ENCODE measurements at regions not wholly inside any gene's neighbourhood (a gene's known extent, or its start where the extent isn't known, plus 50 kb on each side); places are given as distances from the start of the nearest gene placed in this dataset.
"Not testable (repeated sequence)": the region's sequence is repeated elsewhere in the genome, so short reads cannot be mapped to it uniquely, and the experiment has no call there.

GRCh38 chr14:37786114-37786625 lies 190.7 kb downstream of the TTC6 start:
- DNase-seq (ENCODE audit: low read depth): not testable (repeated sequence)

DNA sequence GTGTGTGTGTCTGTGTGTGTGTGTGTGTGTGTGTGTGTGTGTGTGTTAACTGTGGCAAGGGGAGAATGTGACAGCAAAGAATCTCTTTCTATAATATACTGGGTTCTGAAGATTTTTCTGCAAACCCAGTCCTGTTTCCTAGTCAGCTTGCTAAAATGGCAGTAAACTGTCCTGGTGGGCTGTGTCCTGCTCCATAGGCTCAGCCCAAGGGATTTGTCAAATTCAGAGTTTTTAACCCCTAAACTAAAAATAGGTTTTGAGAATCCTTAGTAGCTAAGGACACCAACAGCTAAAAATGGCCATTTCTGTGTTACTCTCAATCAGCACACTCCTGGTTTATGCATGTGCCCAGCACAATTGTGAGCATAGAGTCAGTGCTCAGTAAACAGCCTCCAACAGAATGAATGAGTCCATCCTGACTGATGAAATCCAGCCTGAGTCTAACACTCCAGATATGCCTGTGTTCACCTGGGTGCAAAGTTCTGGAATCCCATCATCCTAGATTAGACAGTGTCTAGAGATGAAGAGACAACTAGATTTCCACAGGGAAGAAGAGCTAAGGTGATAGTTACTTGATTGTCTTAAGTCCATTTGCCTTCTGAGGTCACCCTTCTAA lies 192.6 kb downstream of the TTC6 start:
- DNase-seq (ENCODE audit: low read depth): no peak

DNA sequence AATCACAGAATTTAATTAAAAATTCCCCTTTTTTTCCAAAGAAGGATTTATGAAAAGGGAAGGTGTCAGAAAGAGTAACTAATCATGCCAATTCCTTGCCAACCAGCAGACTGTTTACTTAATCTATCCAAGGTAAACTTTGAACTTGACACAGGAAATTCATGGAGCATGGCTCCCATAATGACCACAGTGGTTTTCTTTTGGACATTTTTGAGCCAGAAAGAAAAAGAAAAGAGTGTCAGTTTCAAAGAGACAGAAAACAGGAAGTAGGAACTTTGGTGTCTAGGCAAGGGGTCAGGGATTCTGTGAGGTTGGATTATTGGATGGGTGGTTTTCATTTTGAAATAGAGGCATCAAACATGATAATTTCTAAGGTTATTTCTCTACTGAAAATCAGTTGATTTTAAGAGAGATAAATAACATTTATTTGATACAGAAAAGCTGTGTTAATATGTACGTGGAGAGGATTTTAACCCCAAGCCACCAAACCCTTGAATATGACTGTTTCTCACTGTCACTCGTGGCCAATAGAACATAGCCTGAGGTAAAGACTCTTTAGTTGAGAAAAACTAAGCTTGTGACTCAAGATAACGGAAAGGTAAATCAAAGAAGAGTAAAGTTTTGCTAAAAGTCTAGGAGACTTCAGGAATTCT lies 196.1 kb downstream of the TTC6 start:
- no peak for DNase-seq (ENCODE audit: low read depth)

GRCh38 chr14:37792124-37792523 lies 196.7 kb downstream of the TTC6 start:
- no peak for DNase-seq (ENCODE audit: low read depth)

GRCh38 chr14:37796703-37797416 lies 201.4 kb downstream of the TTC6 start:
- DNase-seq (ENCODE audit: low read depth): no peak

DNA sequence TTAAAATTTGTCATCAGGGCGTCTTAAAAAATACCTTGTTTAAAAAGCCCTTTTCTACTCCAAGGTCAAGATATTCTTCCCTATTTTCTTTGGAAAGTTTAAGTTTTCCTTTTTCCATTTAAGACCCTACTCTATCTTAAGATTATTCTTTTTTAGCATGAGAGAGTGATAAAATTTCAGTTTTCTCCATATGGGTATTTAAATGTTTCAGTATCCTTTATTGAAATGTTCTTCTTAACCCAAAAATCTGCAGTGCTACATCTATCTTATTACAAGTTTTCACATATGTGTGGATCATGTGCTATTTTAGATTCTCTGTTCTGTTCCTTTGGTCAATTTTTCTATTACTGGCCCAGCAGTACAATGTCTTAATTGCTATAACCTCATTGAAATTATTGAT lies 202.2 kb downstream of the TTC6 start:
- no peak for DNase-seq (ENCODE audit: low read depth)

DNA sequence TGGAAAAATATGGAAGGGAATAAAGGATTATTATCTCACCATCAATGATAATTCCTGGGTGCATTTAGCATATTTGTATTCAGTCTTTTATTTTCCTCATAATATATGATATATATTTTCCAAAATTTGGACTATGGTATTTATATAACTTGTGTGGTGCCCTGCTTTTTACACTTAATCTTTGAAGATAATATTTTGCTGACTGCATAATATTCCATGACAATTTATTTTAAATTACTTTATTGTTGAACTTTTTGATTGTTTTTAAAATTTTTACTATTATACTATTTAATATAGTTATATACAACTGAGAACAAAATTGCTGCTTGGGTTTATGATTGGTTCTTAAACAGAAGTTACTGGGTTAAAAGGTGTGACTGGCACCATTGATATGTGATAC lies 212.3 kb downstream of the TTC6 start:
- DNase-seq (ENCODE audit: low read depth): no peak

DNA sequence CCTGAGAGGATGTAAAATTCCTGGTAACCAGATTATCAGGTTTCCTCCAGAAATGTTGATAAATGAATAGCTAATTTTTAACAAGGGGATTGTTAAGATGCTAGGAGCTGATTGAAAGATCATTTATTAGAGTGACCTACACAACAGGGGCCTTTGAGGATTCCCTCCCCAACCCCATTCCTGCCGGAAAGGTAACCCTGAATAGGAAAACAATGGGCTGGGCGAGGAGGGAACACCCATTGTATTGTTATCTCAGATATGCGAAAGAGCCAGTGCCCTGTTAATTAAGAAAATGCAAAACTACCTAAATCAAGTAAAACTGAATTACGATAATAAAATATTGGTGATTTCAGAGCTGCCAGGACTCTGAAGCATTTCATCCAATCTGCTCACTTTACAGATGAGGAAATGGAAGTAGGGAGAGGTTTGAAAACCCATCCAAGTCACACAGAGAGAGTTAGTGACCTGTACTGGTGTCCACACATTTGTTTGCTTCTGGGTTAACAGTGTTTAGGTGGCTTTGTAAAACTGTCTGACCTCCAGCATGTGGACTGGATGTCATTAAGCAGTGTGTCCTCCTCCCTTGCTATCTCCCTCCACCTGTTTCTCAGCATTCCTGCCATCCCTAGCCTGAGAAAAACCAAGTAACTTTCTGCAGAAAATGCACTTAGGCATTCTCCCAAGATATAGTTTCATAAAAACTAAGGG lies 214.8 kb downstream of the TTC6 start:
- no peak for DNase-seq (ENCODE audit: low read depth)

GRCh38 chr14:37813732-37814131 lies 218.3 kb downstream of the TTC6 start:
- no peak for DNase-seq (ENCODE audit: low read depth)

DNA sequence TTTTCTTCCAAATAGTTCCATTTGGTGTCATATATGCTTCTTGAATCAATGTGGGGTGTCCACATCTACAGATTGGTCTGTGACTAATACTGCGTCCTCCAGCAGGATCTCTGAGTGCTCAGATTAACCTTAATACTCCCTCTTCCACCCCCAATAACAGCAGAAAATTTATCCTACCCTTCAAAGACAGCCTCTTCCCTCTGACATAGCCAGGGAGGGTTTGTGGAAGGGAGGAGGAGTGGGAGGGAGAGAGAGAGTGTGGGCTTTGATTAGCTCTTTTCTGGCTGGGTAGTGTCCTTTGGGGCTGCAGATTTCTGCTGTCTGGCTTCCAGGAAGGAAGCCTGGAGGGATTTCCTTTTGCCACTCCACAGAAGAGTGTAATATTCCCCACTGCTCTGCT lies 220.7 kb downstream of the TTC6 start:
- no peak for DNase-seq (ENCODE audit: low read depth)

DNA sequence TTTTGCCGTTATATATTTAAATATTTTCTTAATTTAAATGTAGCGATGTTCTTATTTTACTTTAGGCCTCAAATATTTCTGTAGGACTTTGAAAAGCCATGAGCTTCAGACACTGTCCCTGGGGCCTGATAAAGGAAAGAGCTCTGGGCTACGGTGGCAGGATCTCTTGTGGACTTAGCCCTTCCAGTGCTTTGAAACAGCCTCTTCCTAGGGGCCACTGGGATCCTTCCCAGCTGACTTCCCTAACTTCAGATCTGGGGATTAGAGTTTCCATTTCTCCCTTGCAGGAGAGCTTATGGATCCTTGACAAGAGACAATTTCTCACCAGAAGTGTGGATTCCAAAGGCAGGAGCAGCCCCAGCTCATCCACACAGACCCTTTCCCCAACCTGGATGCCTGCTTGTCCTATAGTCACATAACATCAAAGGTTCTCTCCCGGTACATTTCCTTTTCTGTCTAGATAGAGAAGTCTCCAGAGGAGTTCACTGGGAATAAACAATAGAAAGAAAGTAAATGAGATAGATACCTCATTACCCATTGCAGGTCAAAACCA lies 221.4 kb downstream of the TTC6 start:
- no peak for DNase-seq (ENCODE audit: low read depth)

DNA sequence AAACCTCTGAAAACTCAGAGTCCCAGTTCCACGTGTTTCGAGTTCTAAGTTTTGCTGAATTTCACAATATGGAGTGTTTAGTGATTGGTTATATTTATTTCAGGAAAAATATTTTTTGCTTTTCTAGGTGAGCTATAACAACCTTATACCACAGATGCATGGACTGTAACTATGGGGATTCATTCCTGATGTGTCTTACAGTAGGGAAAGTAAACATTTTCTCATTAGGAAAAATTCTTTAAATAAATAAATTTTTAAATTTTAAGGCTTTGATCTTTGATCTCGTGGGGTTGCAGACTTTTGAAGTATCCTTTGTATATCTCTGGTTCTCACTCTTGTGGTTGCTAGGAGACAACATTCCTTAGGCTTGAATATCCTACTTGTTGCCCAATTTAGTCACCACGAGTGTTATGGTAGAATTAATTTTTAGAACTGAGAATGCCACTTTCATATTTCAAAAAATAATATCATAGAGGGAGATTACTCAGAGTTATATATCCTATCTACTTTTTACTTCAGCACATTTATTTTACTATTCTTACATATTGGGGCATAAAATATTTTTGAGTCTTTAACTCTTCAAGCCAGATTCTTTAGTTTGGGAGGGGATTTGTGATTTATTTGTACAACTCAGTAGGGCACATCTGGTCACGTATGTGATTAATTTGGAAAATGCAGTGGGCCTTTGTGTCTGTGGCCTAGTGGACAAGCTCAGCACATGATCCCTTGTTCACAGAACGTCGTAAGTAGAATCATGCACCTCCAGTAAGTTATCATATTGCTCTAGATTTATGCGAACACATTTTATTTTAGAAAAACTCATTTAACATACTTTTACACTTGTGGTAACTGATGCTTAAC lies 224.0 kb downstream of the TTC6 start:
- peak; percentile 38 for DNase-seq (ENCODE audit: low read depth)

- not testable (repeated sequence) for DNase-seq (ENCODE audit: low read depth)
Measured at GRCh38 chr14:37820810-37821209, 225.4 kb downstream of the TTC6 start.

GRCh38 chr14:37824939-37825712 lies 229.7 kb downstream of the TTC6 start:
- DNase-seq (ENCODE audit: low read depth): peak; percentile 5

GRCh38 chr14:37826869-37827268 lies 231.4 kb downstream of the TTC6 start:
- no peak for DNase-seq (ENCODE audit: low read depth)

DNA sequence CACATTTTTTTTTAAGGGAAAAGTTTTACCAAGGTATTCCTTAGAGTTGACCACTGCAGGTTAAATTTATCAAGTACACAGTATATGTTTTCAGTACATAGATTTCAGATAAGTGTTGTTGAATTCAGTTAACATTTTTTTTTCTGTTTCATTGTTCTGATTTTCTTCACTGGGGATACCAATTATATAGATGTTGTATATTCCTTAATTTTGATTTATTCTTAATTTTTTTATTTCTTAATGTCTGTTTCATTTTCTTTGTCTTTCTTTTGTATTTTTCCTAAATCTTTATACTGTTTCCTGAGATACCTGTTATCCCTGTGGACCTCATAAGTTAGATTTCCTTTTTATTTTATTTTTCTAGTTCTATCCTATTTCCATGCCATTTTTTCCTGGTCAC lies 234.8 kb downstream of the TTC6 start:
- no peak for DNase-seq (ENCODE audit: low read depth)

DNA sequence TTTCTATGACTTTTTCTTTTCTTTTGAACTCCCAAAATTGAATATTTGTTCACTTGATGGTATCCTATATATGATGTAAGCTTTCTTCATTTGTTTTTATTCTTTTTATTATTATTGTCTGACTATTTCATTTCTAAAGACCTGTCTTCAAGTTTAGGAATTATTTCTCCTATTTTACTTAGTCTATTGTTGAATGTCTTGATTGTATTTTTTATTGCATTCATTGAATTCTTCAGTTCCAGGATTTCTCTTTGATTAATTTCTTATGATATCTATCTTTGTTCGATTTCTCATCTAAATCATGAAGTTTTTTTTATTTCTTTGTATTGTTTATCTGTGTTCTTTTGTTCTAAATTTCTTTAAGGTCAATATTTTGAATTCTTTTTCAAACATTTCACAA lies 238.8 kb downstream of the TTC6 start:
- DNase-seq (ENCODE audit: low read depth): no peak

GRCh38 chr14:37838778-37839177 lies 243.3 kb downstream of the TTC6 start:
- not testable (repeated sequence) for DNase-seq (ENCODE audit: low read depth)

GRCh38 chr14:37841039-37841438 lies 245.6 kb downstream of the TTC6 start:
- not testable (repeated sequence) for DNase-seq (ENCODE audit: low read depth)

- no peak for DNase-seq (ENCODE audit: low read depth)
Measured at GRCh38 chr14:37842106-37842505, 246.7 kb downstream of the TTC6 start.
